ENCODE measurements at regions not wholly inside any gene's neighbourhood (a gene's known extent, or its start where the extent isn't known, plus 50 kb on each side); places are given as distances from the start of the nearest gene placed in this dataset.

DNA sequence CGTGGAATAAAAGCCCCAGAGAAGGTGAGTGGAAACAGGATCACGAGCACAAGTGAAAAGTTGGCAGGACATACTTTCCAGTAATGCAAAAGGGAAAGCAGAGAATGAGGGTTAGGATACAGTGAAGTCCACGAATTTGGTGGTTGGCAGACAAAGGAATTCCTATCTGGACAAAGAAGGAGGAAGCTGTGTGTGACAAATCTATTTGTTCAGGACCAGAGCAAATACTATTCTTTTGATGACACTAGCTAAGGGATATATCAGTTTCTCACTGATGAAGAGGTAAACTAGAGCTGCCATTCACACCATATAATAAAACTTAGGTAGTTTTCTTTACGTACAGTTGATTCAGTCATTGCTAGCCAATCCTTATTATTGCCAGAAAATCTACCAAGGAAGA is 156.8 kb upstream of the GRIK2 start:
- H3K27me3 ChIP-seq (ENCODE audit: control insufficient read depth, insufficient read depth, low read length) = no peaks in the 10 kb centered on the region
- no peaks in the 10 kb centered on the region for H3K36me3 ChIP-seq (ENCODE audit: control insufficient read depth, insufficient read depth, low read length)
- H3K27ac ChIP-seq (ENCODE audit: low read length) = no peak overlapping the region
- H3K4me3 ChIP-seq (ENCODE audit: low read length) = no peak overlapping the region
- DNase-seq (ENCODE audit: low read depth, low spot score) = no peak
- no CpG with 5 or more reads among the region's 4 CpGs for WGBS (ENCODE audit: insufficient coverage, insufficient read length)
- H3K9me3 ChIP-seq (ENCODE audit: control insufficient read depth, insufficient read depth, low read length) = no peaks in the 10 kb centered on the region
- H3K4me1 ChIP-seq (ENCODE audit: control insufficient read depth, insufficient read depth, low read length) = no peaks in the 10 kb centered on the region

DNA sequence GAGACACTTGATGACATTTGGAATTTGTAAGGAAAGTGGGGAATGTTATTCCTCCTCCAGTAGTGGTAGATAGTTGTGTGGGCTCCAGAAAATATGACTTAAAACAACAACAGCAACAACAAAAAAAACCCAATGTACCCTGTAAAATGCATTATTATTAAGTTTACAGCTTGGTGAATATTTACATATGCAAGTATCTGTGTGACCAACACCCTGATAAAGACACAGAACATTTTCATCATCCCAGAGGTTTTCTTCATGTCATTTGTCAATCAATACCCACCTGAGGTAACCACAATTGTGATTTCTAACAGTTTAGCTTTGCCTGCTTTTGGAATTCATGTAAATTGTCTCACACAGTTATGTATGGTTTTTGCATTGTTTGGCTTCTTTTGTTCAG is 152.1 kb upstream of the GRIK2 start:
- DNase-seq (ENCODE audit: low read depth, low spot score) = no peak
- H3K4me1 ChIP-seq (ENCODE audit: control insufficient read depth, insufficient read depth, low read length) = no peaks in the 10 kb centered on the region
- no peak overlapping the region for H3K4me3 ChIP-seq (ENCODE audit: low read length)
- no peaks in the 10 kb centered on the region for H3K9me3 ChIP-seq (ENCODE audit: control insufficient read depth, insufficient read depth, low read length)
- no peaks in the 10 kb centered on the region for H3K27me3 ChIP-seq (ENCODE audit: control insufficient read depth, insufficient read depth, low read length)
- no peaks in the 10 kb centered on the region for H3K36me3 ChIP-seq (ENCODE audit: control insufficient read depth, insufficient read depth, low read length)
- H3K27ac ChIP-seq (ENCODE audit: low read length) = no peak overlapping the region

DNA sequence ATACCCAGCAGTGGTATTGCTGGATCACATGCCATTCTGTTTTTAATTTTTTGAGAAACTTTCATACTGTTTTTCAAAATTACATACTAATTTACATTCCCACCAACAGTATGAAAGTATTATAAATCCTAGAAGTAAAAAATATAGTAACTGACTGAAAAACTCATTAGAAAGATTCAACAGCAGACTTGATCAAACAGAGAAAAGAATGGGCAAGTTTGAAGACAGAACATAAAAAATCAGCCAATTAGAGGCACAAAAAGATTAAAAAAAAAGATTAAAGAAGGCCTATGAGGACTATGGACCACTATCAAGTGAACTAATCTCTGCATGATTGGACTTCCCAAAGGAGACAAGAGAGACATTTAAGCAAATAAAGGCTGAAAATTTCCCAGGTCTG is 144.0 kb upstream of the GRIK2 start:
- DNase-seq (ENCODE audit: low read depth, low spot score) = no peak
- Histone ChIP-seq H3K36me3 (ENCODE audit: control insufficient read depth, insufficient read depth, low read length) (no peaks in the 10 kb centered on the region), H3K27ac (ENCODE audit: low read length) (no peak overlapping the region), H3K4me3 (ENCODE audit: low read length) (no peak overlapping the region), H3K4me1 (ENCODE audit: control insufficient read depth, insufficient read depth, low read length) (no peaks in the 10 kb centered on the region), H3K27me3 (ENCODE audit: control insufficient read depth, insufficient read depth, low read length) (no peaks in the 10 kb centered on the region), H3K9me3 (ENCODE audit: control insufficient read depth, insufficient read depth, low read length) (no peaks in the 10 kb centered on the region)

DNA sequence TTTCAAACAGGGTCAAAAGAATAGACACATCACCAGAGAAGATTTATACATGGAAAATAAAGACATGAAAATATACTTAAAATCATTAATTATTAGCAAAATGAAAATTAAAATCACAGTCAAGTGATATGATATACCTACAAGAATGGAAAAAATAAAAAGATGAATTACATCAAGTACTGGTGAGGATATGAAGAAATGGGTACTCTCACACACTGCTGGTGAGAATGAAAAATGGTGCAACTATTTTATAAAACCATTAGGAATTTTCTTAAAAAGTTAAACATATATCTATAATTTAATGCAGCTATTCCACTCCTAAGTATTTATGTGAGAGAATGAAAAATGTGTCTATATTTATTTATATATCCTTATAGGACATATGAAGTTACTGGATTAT is 136.3 kb upstream of the GRIK2 start:
- no peaks in the 10 kb centered on the region for H3K9me3 ChIP-seq (ENCODE audit: control insufficient read depth, insufficient read depth, low read length)
- H3K4me1 ChIP-seq (ENCODE audit: control insufficient read depth, insufficient read depth, low read length) = no peaks in the 10 kb centered on the region
- DNase-seq (ENCODE audit: low read depth, low spot score) = no peak
- no peak overlapping the region for H3K4me3 ChIP-seq (ENCODE audit: low read length)
- H3K27ac ChIP-seq (ENCODE audit: low read length) = no peak overlapping the region
- no peaks in the 10 kb centered on the region for H3K27me3 ChIP-seq (ENCODE audit: control insufficient read depth, insufficient read depth, low read length)
- no peaks in the 10 kb centered on the region for H3K36me3 ChIP-seq (ENCODE audit: control insufficient read depth, insufficient read depth, low read length)

DNA sequence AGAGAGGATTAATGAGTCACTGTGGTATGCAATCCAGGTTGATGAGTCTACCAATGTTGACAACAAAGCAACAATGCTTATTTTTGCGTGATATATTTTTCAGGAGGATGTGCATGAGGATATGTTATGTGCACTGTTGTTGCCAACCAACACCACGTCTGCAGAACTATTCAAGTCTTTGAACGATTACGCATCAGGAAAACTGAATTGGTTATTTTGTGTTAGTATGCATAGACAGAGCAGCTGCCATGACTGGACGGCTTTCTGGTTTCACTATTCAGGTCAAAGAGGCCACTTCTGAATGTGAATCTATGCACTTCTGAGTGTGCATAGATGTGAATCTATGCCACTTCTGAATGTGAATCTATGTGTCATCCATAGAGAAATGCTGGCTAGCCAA is 134.0 kb upstream of the GRIK2 start:
- H3K36me3 ChIP-seq (ENCODE audit: control insufficient read depth, insufficient read depth, low read length) = no peaks in the 10 kb centered on the region
- no peak overlapping the region for H3K4me3 ChIP-seq (ENCODE audit: low read length)
- H3K9me3 ChIP-seq (ENCODE audit: control insufficient read depth, insufficient read depth, low read length) = no peaks in the 10 kb centered on the region
- WGBS (ENCODE audit: insufficient coverage, insufficient read length) = no CpG with 5 or more reads among the region's 5 CpGs
- H3K27me3 ChIP-seq (ENCODE audit: control insufficient read depth, insufficient read depth, low read length) = no peaks in the 10 kb centered on the region
- H3K4me1 ChIP-seq (ENCODE audit: control insufficient read depth, insufficient read depth, low read length) = no peaks in the 10 kb centered on the region
- H3K27ac ChIP-seq (ENCODE audit: low read length) = no peak overlapping the region
- DNase-seq (ENCODE audit: low read depth, low spot score) = no peak

DNA sequence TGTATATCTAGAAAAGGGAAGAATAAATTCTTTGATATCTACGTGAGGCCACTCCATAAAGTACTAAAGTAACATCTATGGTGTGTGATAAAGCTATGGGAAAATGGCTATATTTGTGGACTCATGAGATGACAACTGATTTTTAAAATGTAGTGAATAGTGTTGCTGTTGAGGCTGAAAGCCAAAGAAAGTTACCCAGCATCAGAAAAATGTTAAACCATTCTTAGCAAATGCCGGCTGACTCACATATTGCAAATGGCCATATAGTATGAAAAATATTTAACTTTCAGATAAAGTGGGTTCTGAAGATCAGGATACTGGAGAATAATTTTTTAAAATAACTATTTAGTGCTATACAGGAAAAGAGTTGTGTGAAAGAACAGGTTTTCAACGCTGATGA is 129.9 kb upstream of the GRIK2 start:
- DNase-seq (ENCODE audit: low read depth, low spot score) = no peak
- no CpG with 5 or more reads among the region's 3 CpGs for WGBS (ENCODE audit: insufficient coverage, insufficient read length)
- no peaks in the 10 kb centered on the region for H3K36me3 ChIP-seq (ENCODE audit: control insufficient read depth, insufficient read depth, low read length)
- no peaks in the 10 kb centered on the region for H3K4me1 ChIP-seq (ENCODE audit: control insufficient read depth, insufficient read depth, low read length)
- no peaks in the 10 kb centered on the region for H3K9me3 ChIP-seq (ENCODE audit: control insufficient read depth, insufficient read depth, low read length)
- no peak overlapping the region for H3K27ac ChIP-seq (ENCODE audit: low read length)
- no peaks in the 10 kb centered on the region for H3K27me3 ChIP-seq (ENCODE audit: control insufficient read depth, insufficient read depth, low read length)
- H3K4me3 ChIP-seq (ENCODE audit: low read length) = no peak overlapping the region

DNA sequence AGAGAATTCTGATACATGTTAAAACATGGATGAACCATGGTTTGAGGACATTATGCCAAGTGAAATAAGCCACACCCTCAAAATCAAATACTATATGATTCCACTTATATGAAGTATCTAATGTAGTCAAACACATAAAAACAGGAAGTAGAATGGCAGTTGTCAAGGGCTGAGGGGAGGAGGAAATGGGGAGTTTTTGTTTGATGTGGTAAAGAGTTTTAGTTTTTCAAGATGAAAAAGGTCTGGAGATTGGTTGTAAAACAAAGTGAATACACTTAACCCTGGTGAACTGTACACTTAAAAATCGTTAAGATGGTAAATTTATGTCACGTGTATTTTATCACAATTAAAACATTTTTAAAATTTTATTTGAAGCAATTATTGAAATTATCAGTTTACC is 127.4 kb upstream of the GRIK2 start:
- WGBS (ENCODE audit: insufficient coverage, insufficient read length) = no CpG with 5 or more reads among the region's 2 CpGs
- no peaks in the 10 kb centered on the region for H3K9me3 ChIP-seq (ENCODE audit: control insufficient read depth, insufficient read depth, low read length)
- no peak overlapping the region for H3K27ac ChIP-seq (ENCODE audit: low read length)
- no peaks in the 10 kb centered on the region for H3K4me1 ChIP-seq (ENCODE audit: control insufficient read depth, insufficient read depth, low read length)
- no peak overlapping the region for H3K4me3 ChIP-seq (ENCODE audit: low read length)
- no peak for DNase-seq (ENCODE audit: low read depth, low spot score)
- H3K27me3 ChIP-seq (ENCODE audit: control insufficient read depth, insufficient read depth, low read length) = no peaks in the 10 kb centered on the region
- H3K36me3 ChIP-seq (ENCODE audit: control insufficient read depth, insufficient read depth, low read length) = no peaks in the 10 kb centered on the region

DNA sequence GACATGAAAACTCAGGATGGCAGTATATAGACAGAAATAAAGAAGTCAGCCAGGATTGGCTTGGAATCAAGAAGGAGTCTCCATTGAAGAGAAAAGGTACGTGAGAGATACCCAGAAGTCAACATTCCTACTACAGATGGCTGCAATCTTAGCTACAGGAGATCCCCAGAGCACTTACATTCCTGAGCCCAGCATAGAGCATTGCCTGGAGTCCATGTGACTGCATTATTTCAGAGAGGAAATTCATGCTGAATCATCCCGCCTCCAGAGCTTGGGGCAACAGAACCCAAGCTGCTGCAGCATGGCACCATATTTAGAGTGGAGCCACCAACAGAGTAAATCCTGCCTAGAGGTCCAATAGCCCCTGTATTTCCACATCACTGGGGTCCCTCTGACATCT is 125.0 kb upstream of the GRIK2 start:
- DNase-seq (ENCODE audit: low read depth, low spot score) = no peak
- Histone ChIP-seq H3K27me3 (ENCODE audit: control insufficient read depth, insufficient read depth, low read length) (no peaks in the 10 kb centered on the region), H3K9me3 (ENCODE audit: control insufficient read depth, insufficient read depth, low read length) (no peaks in the 10 kb centered on the region), H3K4me1 (ENCODE audit: control insufficient read depth, insufficient read depth, low read length) (no peaks in the 10 kb centered on the region), H3K27ac (ENCODE audit: low read length) (no peak overlapping the region), H3K36me3 (ENCODE audit: control insufficient read depth, insufficient read depth, low read length) (no peaks in the 10 kb centered on the region), H3K4me3 (ENCODE audit: low read length) (no peak overlapping the region)
- WGBS (ENCODE audit: insufficient coverage, insufficient read length) = no CpG with 5 or more reads among the region's 2 CpGs

DNA sequence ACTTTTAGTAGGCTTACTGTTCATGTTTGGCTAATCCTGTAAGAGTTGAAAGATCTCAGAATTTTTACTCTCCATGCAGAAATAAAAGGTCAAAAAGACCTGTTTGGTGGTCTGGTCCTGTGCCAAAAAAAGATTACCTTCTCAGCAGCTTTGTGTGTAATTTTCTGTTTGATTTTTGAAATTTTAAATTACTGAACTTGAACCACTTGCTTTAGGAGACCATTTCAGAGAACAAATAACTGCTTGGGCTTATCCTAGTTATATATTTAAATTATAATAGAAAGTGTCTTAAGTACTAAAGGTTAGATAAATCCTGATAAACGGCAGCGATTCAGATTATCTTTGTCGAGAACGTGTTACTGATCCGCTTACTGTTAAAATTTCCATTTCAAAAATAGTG is 118.3 kb upstream of the GRIK2 start:
- Histone ChIP-seq H3K27me3 (ENCODE audit: control insufficient read depth, insufficient read depth, low read length) (no peaks in the 10 kb centered on the region), H3K36me3 (ENCODE audit: control insufficient read depth, insufficient read depth, low read length) (no peaks in the 10 kb centered on the region), H3K4me3 (ENCODE audit: low read length) (no peak overlapping the region), H3K9me3 (ENCODE audit: control insufficient read depth, insufficient read depth, low read length) (no peaks in the 10 kb centered on the region), H3K27ac (ENCODE audit: low read length) (no peak overlapping the region), H3K4me1 (ENCODE audit: control insufficient read depth, insufficient read depth, low read length) (no peaks in the 10 kb centered on the region)
- no peak for DNase-seq (ENCODE audit: low read depth, low spot score)
- no CpG with 5 or more reads among the region's 5 CpGs for WGBS (ENCODE audit: insufficient coverage, insufficient read length)

DNA sequence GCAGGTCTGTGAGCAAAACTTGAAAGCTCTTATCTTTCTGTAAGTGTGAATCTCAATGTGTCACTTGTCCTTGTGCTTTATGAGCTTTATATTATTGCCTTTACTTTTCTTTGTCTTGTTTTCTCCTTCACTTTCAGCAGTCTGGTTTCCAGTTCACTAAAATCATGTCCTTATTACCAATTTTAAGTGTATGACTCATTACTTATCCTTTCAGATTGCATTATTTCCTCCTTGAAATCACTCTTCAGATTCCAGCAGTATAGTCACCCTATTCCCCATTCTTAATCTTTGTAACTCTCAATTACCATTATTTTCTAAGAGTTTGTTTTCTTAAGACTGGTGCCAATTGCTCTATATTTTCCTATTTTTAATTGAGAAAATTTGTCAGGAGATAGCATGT is 117.4 kb upstream of the GRIK2 start:
- no peak for DNase-seq (ENCODE audit: low read depth, low spot score)
- no peak overlapping the region for H3K27ac ChIP-seq (ENCODE audit: low read length)
- no peaks in the 10 kb centered on the region for H3K9me3 ChIP-seq (ENCODE audit: control insufficient read depth, insufficient read depth, low read length)

DNA sequence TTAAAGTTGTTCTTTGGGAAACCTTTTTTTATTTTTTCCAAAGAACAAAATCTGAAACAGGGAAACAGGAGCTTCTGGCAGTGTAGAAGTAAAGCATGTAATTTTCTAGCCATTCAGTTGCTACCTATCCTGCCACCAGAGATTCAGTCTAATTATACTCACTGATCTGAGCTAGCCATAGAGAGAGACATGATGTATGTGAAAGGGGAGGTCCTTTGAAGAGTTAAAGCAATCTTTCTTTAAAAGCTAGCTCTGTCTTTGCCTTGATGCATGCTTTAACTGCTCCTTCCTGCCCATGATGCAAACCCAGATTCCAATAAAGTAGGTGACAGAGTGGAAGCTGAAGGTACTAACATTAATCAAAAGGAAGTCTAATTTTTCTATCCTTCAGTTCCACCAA is 114.1 kb upstream of the GRIK2 start:
- Histone ChIP-seq H3K27ac (ENCODE audit: low read length) (no peak overlapping the region), H3K36me3 (ENCODE audit: control insufficient read depth, insufficient read depth, low read length) (no peaks in the 10 kb centered on the region), H3K4me1 (ENCODE audit: control insufficient read depth, insufficient read depth, low read length) (no peaks in the 10 kb centered on the region), H3K9me3 (ENCODE audit: control insufficient read depth, insufficient read depth, low read length) (no peaks in the 10 kb centered on the region), H3K27me3 (ENCODE audit: control insufficient read depth, insufficient read depth, low read length) (no peaks in the 10 kb centered on the region), H3K4me3 (ENCODE audit: low read length) (no peak overlapping the region)
- DNase-seq (ENCODE audit: low read depth, low spot score) = no peak

More for the DNA sequence above, 117.4 kb upstream of the GRIK2 start:
- no peaks in the 10 kb centered on the region for H3K36me3 ChIP-seq (ENCODE audit: control insufficient read depth, insufficient read depth, low read length)
- no peak overlapping the region for H3K4me3 ChIP-seq (ENCODE audit: low read length)
- no peaks in the 10 kb centered on the region for H3K27me3 ChIP-seq (ENCODE audit: control insufficient read depth, insufficient read depth, low read length)
- no peaks in the 10 kb centered on the region for H3K4me1 ChIP-seq (ENCODE audit: control insufficient read depth, insufficient read depth, low read length)

DNA sequence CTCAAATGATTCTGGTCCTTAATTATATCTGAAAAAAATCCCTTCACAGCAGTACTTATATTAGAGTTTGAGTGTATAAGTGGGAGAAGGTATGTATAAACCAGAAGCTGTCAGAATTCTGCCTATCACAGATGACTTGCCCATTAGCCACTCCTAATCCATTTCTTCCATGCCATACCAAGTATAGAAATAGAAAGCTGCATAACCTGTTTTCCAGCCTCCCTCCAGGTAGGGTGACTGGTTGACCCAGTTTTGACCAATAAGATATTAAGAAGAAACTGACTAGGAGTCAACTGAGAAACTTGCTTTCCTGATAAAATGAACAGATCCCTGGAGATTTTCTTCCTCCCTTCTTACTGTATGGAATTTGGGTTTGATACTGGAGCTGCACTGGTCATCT is 112.2 kb upstream of the GRIK2 start:
- Histone ChIP-seq H3K27me3 (ENCODE audit: control insufficient read depth, insufficient read depth, low read length) (no peaks in the 10 kb centered on the region), H3K4me1 (ENCODE audit: control insufficient read depth, insufficient read depth, low read length) (no peaks in the 10 kb centered on the region), H3K27ac (ENCODE audit: low read length) (no peak overlapping the region), H3K9me3 (ENCODE audit: control insufficient read depth, insufficient read depth, low read length) (no peaks in the 10 kb centered on the region), H3K4me3 (ENCODE audit: low read length) (no peak overlapping the region), H3K36me3 (ENCODE audit: control insufficient read depth, insufficient read depth, low read length) (no peaks in the 10 kb centered on the region)
- DNase-seq (ENCODE audit: low read depth, low spot score) = no peak

Measured in iPS DF 6.9 (cell line).